ENCODE measurements at regions not wholly inside any gene's neighbourhood (a gene's known extent, or its start where the extent isn't known, plus 50 kb on each side); places are given as distances from the start of the nearest gene placed in this dataset.

GRCh38 chr7:91796122-91796521 is 84.4 kb downstream of the MTERF1 start:
- POLR2A ChIA-PET (ENCODE audit: unreplicated experiment): no interaction called here
- TF ChIP-seq EZH2 (IDR thresholded peaks at IDR 0.05; ENCODE audit: low read length, unreplicated experiment) (no peak), EZH2phosphoT487 (IDR thresholded peaks at IDR 0.05; ENCODE audit: borderline replicate concordance, low read length) (no peak), CTCF (conservative IDR thresholded peaks at IDR 0.05; ENCODE audit: low read depth, low read length) (no peak)
- no peak overlapping the region for H3K4me3 ChIP-seq (ENCODE audit: low read length)
- no peak overlapping the region for H2AFZ ChIP-seq (ENCODE audit: low read length)
- CTCF ChIA-PET: no interaction called here
- no peaks in the 10 kb centered on the region for H3K36me3 ChIP-seq (ENCODE audit: low read depth, low read length)
- H3K9me2 ChIP-seq (replicated peaks; ENCODE audit: low read length): no peaks in the 10 kb centered on the region
- no peaks in the 10 kb centered on the region for H3F3A ChIP-seq (ENCODE audit: low read length, unreplicated experiment)
- H3K27ac ChIP-seq (ENCODE audit: low read length): no peak overlapping the region
- H3K79me2 ChIP-seq (ENCODE audit: low read length): no peaks in the 10 kb centered on the region
- H3K9ac ChIP-seq (ENCODE audit: low read length): no peak overlapping the region
- DNase-seq: no peak
- H4K20me1 ChIP-seq (ENCODE audit: low read length): no peaks in the 10 kb centered on the region
- no peak for ATAC-seq
- H3K9me3 ChIP-seq (ENCODE audit: low read length): no peaks in the 10 kb centered on the region
- H3K4me2 ChIP-seq (ENCODE audit: low read length): no peak overlapping the region
- H3K4me1 ChIP-seq (ENCODE audit: insufficient read depth, low read length): no peaks in the 10 kb centered on the region
- BruUV-seq (replicated peaks): no TSS peak
- no peaks in the 10 kb centered on the region for H3K27me3 ChIP-seq (ENCODE audit: low read length)
- intact Hi-C loops (cut with micrococcal nuclease): no loop called here

- no peak overlapping the region for H3K4me3 ChIP-seq (ENCODE audit: low read length)
- no peak overlapping the region for H3K27ac ChIP-seq (ENCODE audit: low read length)
- DNase-seq: no peak
- no peaks in the 10 kb centered on the region for H3F3A ChIP-seq (ENCODE audit: low read length, unreplicated experiment)
- TF ChIP-seq EZH2phosphoT487 (IDR thresholded peaks at IDR 0.05; ENCODE audit: borderline replicate concordance, low read length): no peak
- no peak for TF ChIP-seq CTCF (conservative IDR thresholded peaks at IDR 0.05; ENCODE audit: low read depth, low read length)
- TF ChIP-seq EZH2 (IDR thresholded peaks at IDR 0.05; ENCODE audit: low read length, unreplicated experiment): no peak
- no peaks in the 10 kb centered on the region for H3K9me3 ChIP-seq (ENCODE audit: low read length)
- POLR2A ChIA-PET (ENCODE audit: unreplicated experiment): no interaction called here
- no peaks in the 10 kb centered on the region for H3K4me1 ChIP-seq (ENCODE audit: insufficient read depth, low read length)
- no peaks in the 10 kb centered on the region for H4K20me1 ChIP-seq (ENCODE audit: low read length)
- H3K4me2 ChIP-seq (ENCODE audit: low read length): no peak overlapping the region
- no peak overlapping the region for H3K9ac ChIP-seq (ENCODE audit: low read length)
- no peaks in the 10 kb centered on the region for H3K36me3 ChIP-seq (ENCODE audit: low read depth, low read length)
- H3K9me2 ChIP-seq (replicated peaks; ENCODE audit: low read length): no peaks in the 10 kb centered on the region
- ATAC-seq: no peak
- BruUV-seq (replicated peaks): no TSS peak
- no peaks in the 10 kb centered on the region for H3K27me3 ChIP-seq (ENCODE audit: low read length)
- CTCF ChIA-PET: no interaction called here
- intact Hi-C loops (cut with micrococcal nuclease): no loop called here
- H3K79me2 ChIP-seq (ENCODE audit: low read length): no peaks in the 10 kb centered on the region
- H2AFZ ChIP-seq (ENCODE audit: low read length): no peak overlapping the region
These were observed 82.1 kb downstream of the MTERF1 start for GRCh38 chr7:91798425-91798824.

GRCh38 chr7:91800389-91800788 is 80.1 kb downstream of the MTERF1 start:
- intact Hi-C loops (cut with micrococcal nuclease): no loop called here
- no peak for TF ChIP-seq CTCF (conservative IDR thresholded peaks at IDR 0.05; ENCODE audit: low read depth, low read length)
- no peak for TF ChIP-seq EZH2phosphoT487 (IDR thresholded peaks at IDR 0.05; ENCODE audit: borderline replicate concordance, low read length)
- TF ChIP-seq EZH2 (IDR thresholded peaks at IDR 0.05; ENCODE audit: low read length, unreplicated experiment): no peak
- ATAC-seq: no peak
- Histone ChIP-seq H3K4me2 (ENCODE audit: low read length) (no peak overlapping the region), H2AFZ (ENCODE audit: low read length) (no peak overlapping the region), H3K9ac (ENCODE audit: low read length) (no peak overlapping the region), H3K27ac (ENCODE audit: low read length) (no peak overlapping the region), H3K4me3 (ENCODE audit: low read length) (no peak overlapping the region), H4K20me1 (ENCODE audit: low read length) (no peaks in the 10 kb centered on the region), H3K79me2 (ENCODE audit: low read length) (no peaks in the 10 kb centered on the region), H3K4me1 (ENCODE audit: insufficient read depth, low read length) (no peaks in the 10 kb centered on the region), H3K9me3 (ENCODE audit: low read length) (no peaks in the 10 kb centered on the region), H3K9me2 (replicated peaks; ENCODE audit: low read length) (no peaks in the 10 kb centered on the region), H3K27me3 (ENCODE audit: low read length) (no peaks in the 10 kb centered on the region), H3F3A (ENCODE audit: low read length, unreplicated experiment) (no peaks in the 10 kb centered on the region), H3K36me3 (ENCODE audit: low read depth, low read length) (no peaks in the 10 kb centered on the region)
- no TSS peak for BruUV-seq (replicated peaks)
- ChIA-PET POLR2A (ENCODE audit: unreplicated experiment) (no interaction called here), CTCF (no interaction called here)
- DNase-seq: no peak
